ENCODE measurements at regions not wholly inside any gene's neighbourhood (a gene's known extent, or its start where the extent isn't known, plus 50 kb on each side); places are given as distances from the start of the nearest gene placed in this dataset.

DNA sequence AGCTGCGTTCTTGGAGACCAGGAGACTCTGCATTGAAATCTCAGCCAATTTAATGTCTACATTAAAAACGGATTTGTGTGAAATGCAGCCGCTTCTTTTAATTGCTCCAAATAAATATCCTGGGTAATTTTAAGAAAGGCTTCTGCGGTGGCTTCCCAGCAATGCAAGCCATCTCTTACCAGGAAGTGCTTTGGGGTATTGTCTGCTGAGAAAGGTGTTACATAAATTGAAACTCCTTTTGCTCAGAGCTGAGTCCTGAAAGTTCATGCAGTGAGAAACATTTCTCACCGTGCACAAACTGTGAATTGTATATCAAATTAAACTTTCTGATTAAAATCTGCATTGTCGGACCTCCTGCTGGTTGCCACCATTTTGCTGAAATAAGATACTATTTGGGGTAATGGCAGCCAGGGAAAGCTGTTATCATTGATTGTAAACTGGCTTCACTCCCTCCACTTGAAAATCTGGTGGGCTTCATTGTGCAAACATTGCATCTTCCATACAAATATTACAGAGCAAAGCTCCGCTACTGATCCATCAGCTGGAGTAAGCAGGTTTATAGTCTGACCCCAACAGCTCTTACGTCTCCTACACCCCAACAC lies 59.5 kb downstream of the ZIC5 start:
- DNase-seq (ENCODE audit: low spot score), result no peak

DNA sequence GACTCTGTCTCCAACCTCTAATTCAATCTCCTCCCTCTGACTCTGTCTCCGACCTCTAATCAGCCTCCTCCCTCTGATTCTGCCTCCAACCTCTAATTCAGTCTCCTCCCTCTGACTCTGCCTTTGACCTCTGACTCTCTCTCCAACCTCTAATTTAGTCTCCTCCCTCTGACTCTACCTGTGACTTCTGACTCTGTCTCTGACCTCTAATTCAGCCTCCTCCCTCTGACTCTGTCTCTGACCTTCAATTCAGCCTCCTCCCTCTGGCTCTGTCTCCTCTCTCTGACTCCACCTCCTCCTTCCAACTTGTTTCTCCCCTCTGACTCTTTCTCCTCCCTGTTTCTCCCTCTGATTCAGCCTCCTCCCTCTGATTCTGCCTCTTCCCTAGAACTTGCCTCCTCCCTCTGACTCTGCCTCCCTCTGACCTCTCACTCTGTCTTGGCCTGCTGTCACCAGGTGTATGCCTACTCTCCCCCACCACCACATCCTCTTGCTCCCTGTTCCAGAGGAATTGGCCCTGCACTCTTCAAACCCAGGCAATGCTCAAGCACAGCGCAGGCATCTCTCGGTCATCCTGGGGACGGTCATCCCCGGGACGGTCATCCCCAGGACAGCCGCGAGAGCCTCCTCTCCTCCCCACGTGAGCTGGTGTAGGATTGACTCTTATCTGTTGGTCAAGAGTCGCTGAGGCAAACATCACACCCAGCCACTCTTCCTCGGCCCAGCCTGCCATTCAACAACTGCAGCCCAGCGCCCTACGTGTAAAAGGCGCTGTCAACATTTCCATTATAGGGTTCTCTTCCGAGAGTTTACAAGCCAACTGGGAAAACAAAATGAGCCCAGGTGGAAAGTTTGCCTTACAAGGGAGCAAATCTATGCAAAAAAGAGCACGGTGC lies 60.2 kb downstream of the ZIC5 start:
- DNase-seq (ENCODE audit: low spot score), result no peak

DNA sequence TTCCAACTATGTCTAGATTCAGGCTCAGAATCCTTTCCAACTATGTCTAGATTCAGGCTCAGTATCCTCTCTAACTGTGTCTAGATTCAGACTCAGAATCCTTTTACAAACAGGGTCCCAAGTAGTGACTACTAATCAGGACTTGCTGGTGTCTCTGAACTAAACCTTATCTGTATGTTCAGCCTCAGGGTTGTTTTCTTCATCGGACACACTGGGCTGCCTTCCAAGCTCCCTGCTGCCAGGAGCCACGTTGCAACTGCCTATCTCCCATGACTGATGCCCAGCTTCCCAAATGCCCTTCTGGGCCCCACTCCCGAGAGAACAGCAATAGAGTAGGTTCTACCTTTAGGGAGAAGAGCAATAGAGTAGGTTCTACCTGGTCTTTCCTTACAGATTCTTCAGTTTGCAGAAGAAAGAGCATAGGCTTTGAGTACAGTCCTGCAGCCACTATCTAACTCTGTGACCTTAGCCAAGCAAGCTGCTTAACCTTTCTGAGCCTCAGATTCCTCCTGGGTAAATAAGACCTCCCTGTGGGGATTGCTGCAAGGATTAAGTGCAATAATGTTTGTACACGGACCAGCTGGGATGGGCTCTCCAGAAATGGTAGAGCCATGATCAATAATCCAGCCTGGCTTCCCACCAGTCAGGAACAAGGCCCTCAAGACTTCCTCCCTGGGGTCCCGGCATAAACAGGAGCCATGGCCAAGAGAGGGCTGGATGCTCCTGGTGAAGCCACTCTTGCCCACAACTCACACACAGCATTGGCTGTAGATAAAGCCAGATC lies 61.5 kb downstream of the ZIC5 start:
- no peak for DNase-seq (ENCODE audit: low spot score)

DNA sequence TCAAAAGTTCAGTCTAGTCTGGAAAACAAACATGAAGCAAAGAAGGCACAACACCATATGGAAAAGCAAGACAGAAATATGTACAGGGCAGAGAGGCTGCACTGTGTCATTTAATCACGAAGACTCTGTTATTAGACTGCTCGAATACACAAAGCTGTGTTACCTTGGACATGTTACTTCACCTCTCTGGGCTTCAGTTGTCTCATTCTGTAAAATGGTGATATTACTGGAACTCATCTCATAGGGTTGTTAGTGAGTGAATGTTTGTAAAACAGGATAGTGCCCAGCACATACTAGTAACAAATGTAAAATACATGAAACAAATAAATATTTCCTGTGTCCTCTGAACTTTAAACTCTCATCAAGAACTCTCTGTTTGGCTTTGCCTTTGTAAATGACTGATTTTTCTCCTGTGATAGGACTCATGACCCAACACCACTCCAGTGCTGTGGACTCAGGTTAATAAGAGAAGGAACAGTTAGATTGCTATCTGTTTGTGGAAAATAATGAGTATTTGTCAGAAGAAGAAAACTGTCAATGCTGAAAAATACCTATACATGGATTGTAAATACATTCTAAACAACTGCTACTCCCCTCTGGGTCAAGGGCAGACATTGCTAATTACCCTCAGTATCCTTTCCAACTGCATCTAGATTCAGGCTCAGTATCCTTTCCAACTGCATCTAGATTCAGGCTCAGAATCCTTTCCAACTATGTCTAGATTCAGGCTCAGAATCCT lies 62.3 kb downstream of the ZIC5 start:
- no peak for DNase-seq (ENCODE audit: low spot score)

DNA sequence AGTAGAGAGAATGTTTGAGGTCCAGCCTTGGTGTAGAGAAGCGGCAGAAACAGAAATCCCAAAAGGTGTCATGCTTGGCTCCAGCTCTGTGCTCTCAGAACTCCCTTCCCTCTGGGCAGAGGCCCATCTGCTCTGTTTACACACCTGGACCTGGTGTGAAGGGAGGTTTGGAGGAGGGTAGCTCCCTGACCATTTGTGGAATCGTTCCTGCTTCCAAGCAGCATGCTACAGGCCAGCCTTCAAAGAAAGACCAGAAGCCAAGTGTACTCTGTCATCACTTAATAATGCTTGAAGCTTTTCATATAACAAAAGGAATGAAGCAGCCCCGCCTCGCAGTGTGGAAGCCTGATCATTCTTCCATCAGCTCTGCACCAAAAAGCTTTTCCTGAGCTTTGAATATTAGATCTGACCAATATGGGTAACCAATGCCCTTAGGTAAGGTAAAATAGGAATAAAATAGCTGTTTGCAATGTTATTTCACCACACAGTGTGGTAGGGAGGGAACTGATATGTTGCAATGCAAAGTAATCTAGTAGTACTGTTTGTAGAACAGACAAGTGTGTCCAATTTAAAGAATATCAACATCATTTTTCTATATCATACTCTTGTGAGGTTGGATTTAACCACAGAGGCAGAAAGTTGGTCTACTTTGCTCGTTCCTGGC lies 63.3 kb downstream of the ZIC5 start:
- DNase-seq (ENCODE audit: low spot score), result no peak

DNA sequence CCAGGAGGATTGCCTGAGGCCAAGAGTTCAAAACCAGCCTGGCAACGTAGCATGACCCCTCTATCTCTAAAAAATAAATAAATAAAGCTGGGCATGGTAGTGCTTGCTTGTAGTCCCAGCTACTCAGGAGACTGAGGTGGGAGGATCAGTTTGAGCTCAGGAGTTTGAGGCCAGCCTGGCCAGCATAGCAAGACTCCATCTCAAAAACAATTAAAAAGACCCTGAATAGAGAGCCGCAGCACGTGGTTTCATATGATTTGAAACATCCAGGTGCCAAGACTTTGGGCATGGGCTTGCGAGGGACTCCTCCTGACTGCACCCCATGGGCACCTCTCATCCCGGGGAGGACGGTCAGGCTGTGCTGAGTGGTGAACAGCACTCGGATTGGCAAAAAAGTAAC lies 63.9 kb downstream of the ZIC5 start:
- DNase-seq (ENCODE audit: low spot score), result no peak

DNA sequence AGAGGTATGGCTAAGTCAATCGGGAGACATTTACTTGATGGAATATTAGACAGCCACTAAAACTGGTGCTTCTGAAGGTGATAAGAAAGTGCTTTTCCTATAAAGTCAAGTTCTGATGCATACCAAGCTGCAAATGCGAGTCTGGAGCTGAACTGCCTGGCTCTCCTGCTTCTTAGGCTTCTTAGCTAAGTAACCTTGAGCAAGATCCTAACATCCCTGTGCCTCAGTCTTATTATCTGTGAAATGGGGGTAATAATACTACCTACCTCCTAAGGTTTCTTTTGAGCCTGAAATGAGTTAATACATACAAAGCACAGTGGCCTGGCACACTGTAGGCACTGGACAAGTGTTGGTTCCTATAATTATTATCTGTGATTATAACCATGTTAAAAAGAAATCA lies 64.5 kb downstream of the ZIC5 start:
- DNase-seq (ENCODE audit: low spot score), result no peak

DNA sequence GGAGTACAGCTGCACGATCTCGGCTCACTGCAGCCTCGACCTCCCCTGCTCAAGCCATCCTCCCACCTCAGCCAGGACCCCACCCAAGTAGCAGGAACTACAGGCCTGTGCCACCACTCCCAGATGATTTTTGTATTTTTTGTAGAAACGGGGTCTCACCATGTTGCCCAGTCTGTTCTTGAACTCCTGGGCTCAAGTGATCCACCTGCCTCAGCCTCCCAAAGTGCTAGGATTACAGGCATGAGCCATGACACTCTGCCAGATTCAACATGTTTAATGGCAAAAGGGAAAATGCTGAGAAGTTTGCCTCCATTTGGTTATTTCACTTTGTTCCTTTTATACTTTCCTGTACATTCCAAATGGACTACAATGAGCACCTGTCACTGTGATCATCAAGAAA lies 65.8 kb downstream of the ZIC5 start:
- DNase-seq (ENCODE audit: low spot score), result no peak

DNA sequence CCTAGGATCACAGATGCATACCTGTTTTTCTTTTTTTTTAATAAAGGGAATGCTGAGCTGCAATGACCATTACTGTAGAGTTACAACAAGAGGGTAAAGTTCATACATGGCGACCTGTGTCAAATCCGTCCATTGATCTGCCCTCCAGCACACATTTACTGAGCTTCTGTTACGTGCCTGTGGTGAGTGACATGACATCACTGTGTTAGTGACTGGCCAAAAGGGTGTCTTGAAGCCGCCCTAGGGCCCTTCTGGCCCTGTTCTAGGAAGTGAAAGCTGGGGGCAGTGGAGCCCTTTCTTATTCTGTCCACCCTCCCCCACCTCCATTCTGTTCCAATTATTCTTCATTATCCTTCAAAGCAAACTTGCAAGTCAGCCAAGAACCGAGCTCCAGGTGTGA lies 66.3 kb downstream of the ZIC5 start:
- no peak for DNase-seq (ENCODE audit: low spot score)

DNA sequence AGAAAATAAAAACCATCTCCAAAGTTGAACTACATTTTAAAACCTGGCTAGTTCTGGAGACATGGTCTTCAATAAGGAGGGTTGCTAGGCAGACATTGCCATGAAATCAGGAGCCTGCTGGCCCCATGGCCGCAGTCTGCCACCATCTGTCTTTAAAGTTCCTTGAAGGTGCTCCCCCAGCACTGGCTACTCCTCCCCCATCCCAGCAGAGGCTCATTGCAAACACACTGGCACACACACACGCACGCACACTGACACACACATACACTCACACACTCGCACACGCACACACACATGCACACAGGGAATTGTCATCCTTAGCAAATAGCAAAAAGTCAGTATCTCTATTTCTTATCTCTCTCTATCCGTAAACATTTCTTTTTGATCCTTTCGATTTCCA lies 68.4 kb downstream of the ZIC5 start:
- no peak for DNase-seq (ENCODE audit: low spot score)

DNA sequence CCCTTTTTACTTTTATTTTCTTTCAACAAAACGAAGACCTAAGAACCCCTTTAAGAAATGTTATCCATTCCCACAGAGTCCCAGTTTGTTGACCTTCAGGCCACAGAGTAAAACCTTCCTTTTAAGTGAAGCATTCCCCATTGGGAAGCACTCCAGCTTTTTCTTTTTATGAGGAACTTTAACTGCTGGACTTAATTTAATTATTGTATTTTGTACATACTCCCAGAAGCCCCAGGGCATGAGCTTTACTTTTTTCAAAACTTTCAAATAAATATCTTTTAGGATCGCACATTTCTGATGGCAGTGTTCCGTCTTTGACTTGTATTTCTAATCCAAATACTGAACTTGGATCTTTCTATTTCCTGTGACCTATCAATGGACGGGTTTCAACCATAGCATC lies 68.9 kb downstream of the ZIC5 start:
- no peak for DNase-seq (ENCODE audit: low spot score)

DNA sequence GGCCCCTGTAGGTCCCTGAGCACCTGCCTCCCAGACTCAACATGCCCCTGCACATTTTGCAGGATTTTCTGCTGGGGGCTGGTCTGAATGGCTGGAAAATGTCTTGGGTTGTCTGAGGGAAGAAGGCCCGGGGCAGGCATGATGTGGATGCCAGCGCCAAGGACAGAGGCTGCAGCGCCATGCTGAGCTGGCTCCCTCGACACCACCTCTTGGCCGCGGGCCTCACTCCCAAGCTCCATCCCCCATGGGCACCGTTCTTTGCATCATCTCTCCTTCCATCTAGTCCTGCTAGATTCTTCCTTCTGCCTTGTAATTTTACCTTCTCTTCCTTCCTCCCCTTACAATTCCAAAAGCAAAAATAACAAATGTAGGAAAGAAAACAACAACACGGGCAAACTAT lies 70.6 kb downstream of the ZIC5 start:
- DNase-seq (ENCODE audit: low spot score), result peak; percentile 42

DNA sequence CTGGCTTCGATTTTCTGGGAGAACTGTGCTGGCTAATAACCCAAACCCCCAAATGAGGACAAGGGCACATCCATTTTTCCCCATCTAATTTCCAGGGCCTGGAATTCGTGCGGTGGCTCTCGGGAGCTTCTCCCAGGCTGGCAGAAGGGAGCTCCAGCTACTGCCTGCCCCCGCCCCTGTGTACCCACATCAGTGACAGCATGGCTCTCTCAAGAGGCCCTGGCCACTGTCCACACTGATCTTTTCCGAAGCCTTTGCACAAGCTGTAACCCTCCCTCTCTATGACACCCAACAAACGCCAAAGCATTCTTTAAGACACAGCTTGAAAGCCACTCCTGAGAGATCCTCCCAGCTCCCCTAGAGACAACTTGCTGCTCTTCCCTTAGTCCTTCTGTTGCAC lies 73.1 kb downstream of the ZIC5 start:
- no peak for DNase-seq (ENCODE audit: low spot score)

DNA sequence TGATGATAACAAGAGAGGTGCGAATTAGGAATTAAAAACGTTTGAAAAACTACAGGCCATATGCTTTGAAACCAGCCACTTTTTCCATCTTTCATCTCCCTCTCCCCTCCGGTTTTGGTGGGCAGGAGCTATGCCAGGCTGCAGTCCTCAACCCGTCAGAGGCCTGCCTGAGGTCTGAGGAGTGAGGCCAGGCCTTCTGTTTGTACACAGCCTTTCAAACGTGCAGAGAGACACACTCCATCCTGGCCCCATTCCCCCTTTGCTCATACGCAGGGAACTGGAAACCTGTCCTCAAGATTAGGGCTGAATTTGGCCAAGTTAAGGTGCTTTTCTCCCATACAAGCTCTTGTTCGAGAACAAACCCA lies 74.5 kb downstream of the ZIC5 start:
- no peak for DNase-seq (ENCODE audit: low spot score)

DNA sequence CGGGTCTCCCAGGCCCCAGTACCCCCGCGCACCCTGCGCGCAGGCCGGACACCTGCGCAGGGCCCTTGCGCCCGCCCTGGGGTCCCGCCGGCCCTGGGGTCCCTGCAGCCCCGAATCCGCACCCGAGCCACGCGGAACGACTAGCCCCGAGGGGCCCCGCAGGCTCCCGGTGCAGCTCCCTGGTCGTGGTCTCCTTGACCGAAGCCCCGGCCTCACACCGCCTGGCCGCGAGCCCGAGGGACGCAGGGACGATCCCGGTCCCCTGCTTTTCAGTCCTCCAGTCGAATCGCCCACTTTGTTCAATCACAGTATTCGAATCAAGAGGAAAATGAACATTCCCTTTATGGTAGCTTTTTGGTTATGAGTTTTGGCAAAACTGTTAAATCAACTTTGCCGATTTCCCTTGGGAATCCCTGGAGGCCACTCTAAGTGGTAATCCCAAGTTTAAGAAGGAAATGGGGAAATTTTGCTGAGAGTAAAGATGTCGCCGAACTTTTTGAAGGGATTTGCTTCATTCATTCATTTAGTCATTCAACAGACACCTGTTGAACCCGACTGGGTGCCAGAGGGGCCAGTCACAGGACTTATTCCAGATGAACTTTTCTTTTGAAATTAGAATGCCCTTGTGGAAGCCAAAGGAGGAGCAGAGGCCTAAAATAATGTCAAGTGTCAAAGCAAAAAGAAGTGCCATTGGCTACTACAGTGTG lies 75.0 kb downstream of the ZIC5 start:
- no peak for DNase-seq (ENCODE audit: low spot score)

DNA sequence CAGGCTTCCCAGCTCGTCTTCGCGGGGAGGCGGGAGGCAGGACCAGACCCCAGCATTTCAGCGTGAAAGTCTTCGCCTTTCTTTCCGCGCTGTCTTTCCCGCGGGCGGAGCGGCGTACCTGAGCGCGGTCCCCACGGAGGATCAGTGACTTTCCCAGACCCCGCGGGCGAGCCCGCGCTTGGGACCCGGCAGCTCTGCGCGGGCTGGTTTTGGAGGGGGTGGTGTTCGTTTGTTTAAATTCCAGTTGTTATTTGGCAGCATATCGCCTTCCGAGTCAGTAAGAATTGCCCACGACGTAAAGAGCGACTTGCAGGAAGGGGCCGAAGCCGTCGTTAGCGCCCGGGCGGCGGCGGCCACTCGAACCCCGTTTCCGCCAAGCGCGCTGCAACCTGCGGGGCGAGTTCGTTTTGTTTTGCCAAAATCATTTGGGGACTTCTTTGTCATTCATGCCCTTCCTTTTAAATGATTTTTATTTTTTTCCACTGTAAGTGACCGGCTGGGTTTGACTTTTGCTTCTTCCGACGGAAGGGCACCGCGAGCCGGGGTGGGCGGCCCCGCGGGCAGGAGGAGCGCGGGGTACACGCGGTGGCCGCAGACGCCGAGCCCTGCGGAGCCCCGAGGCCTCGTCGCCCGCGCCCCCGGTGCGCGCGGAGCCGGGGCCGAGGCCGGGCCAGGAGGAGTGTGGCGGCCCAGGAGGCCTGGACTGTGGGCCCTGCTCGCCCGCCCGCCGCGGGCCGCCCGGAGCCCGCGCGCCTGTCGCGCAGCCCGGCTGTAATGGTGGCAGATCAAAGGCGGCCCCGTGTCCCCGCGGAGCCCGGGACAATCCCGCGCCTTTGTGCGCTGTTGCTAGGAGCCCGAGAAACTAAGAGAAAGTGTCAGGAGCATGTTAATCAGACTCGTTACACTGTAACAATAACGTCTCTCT lies 75.9 kb downstream of the ZIC5 start:
- no peak for DNase-seq (ENCODE audit: low spot score)

DNA sequence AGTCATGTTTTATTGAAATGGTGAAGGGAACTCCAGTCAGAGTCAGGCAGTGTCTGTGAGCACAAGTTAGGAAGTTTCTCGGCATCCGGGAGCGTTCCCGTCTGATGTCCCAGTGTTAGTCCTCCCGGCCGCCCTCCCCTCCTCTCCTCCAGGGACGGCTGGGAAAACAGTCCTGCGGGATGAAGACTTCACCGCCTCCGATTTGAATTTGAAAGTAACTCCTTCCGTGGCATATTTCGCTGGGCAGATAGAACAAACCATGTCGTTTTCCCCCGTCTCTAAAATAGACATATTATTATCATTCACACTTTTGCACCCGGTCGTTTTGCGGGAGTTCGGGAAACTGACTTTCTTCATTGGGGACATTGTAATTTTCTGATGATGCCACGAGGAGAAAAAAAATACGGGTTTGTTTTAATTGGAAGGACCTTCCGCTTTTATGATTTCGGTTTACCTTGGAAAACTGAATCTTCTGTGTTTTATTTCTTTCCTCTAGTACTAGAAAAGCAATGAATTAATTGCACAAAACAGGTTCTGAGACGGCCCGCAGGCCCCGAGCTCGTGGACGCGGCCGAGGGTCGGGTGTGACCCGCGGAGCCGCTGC lies 76.6 kb downstream of the ZIC5 start:
- no peak for DNase-seq (ENCODE audit: low spot score)

DNA sequence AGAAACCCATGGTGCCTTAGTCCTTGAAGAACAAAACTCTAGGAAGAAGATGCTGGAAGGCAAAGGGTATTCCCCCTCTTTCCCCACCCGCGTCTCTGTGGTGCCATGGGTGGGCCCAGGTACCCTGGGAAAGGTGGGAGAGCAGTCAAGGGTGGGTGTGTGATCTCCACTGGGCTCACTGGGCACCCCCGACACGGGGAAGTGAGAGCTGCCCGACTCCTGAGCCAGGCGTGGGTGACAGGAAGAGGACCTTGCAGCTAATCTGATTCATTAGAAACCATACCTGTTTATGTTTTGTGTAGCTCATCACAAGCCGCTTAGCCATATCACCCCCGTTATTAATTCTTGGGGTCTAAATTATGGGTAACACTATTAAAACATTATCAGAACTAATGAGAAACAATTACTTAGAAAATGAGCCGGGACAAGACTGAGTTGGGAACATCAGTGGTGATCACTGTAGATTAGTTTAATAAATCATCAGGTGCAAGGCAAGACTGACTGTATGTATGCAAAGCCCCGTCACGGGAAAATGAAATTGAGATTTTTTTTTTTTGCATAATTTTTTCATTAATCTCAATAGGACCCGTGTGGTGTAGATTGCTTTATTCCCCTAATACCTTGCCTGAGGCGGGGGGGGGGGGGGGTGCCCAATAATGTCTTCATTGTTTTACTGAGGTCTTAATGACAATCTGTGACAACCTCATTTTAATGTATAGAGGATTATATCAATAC lies 77.3 kb downstream of the ZIC5 start:
- DNase-seq (ENCODE audit: low spot score), result no peak

DNA sequence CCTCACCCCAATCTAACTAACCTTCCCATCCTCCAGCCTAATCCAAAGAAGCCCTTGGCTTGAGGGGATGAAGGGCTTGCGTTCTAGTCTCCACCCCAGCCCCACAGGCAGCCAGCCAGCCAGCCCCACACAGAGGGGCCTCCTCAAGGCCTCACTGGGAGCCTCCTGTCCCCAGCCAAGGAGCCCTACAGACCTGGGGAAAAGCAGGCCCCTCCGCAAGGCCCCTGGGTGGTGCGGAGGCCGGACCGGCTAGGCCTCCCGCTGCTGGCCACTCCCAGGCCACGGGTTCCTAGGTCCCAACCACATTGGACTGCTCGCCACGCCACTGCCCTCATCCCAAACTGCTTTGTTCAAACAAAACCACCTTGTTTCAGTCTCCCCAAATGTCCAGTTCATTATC lies 78.0 kb downstream of the ZIC5 start:
- DNase-seq (ENCODE audit: low spot score), result no peak
